Prostate gland (tissue), 2 donors: ENCODE measurements at regions not wholly inside any gene's neighbourhood (a gene's known extent, or its start where the extent isn't known, plus 50 kb on each side); places are given as distances from the start of the nearest gene placed in this dataset.

ENCODE experiments used
- DNase-seq: peaks from one replicate; pipeline ENCODE4 v3.0.0-alpha.2; 2019; ENCODE audit warnings: low spot score
- H3K27ac ChIP-seq, 2 donors: fragments of 200-600 bp; sonication (generic); 2 replicates each; pipeline ENCODE4 v1.5.1; 2017 to 2019
- H3K27me3 ChIP-seq: fragments of 200-600 bp; sonication (generic); replicated peaks from 2 replicates; pipeline ENCODE4 v1.5.1; 2019; ENCODE audit not compliant: insufficient read depth
- H3K36me3 ChIP-seq, 2 donors: fragments of 200-600 bp; sonication (generic); 1 replicate in 1 of 2; 2 replicates in 1 of 2; pipeline versions ENCODE4 v1.5.1 to v1.8.1; 2017 to 2019
- H3K4me1 ChIP-seq: fragments of 200-600 bp; sonication (generic); replicated peaks from 2 replicates; pipeline ENCODE4 v1.5.1; 2019
- H3K4me3 ChIP-seq, 2 donors: fragments of 200-600 bp; sonication (generic); 2 replicates each; pipeline ENCODE4 v1.5.1; 2017 to 2019
- H3K9me3 ChIP-seq: fragments of 200-600 bp; sonication (generic); 2 replicates; pipeline ENCODE4 v1.5.1; 2017
- CTCF ChIP-seq, 4 experiments: fragments of 200-600 bp in 2 of 4; fragments of 450-650 bp in 2 of 4; sonication (generic) in 2 of 4; IDR thresholded peaks; 1 replicate in 3 of 4; 2 replicates in 1 of 4; pipeline ENCODE4 v1.5.1; 2016 to 2019; ENCODE audit warnings: antibody characterized with exemption in 4 of 4, mild to moderate bottlenecking in 2 of 4, moderate library complexity in 2 of 4
- POLR2A ChIP-seq: fragments of 450-650 bp; IDR thresholded peaks from one replicate; pipeline ENCODE4 v1.6.1; 2016; ENCODE audit warnings: antibody characterized with exemption, mild to moderate bottlenecking
- POLR2AphosphoS5 ChIP-seq: sonication (generic); formaldehyde crosslinking; IDR thresholded peaks from one replicate; pipeline ENCODE4 v1.6.1; 2017; ENCODE audit warnings: antibody characterized with exemption
- WGBS: methylation state at CpG from one replicate; pipeline ENCODE4 v1.1.5; 2018; 5-methylcytosine and 5-hydroxymethylcytosine counted together
- intact Hi-C: fragments of 100-400 bp; cut with DNase I; formaldehyde crosslinking; loops from one replicate; pipeline ENCODE4 v1.14.2; 2022

DNA sequence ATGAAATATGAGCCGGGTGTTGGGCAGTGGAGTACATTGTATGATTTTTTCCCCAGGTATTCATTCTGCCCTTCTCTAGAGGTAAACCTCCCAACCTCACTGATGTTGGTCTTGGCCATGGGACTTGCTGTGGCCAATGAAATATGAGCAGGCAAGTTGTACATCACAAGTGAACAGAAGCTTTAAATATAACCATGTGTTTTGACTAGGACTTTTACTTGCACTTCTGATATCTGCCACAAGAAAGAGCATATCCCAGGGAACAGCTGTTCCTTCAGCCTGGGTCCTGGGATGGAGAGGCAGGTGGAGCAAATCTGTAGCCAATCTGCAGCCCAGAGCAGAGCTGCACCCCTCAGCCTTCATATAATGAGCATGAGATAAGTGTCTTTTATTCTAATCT is 109.8 kb upstream of the PALS2 start:
- intact Hi-C loops: no loop called here

DNA sequence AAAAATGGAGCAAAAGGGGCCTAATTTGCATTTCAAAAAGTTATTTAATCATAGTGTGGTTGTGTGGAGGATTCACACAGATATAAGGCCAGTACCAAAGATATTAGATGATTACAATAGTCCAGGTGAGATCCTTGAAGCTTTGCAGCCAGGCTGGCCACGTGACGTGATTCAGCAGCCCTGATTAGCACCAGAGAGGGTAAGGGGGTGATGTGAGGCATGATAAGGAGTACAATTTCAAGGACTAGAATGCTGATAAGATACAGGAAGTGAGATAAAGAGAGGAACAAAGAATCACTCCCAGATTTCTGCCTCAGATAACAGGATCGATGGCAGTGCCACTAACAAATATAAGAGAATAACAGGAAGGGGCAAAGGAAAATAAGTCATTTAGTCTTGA is 108.4 kb upstream of the PALS2 start:
- H3K27me3 ChIP-seq: no peaks in the 10 kb centered on the region
- H3K4me1 ChIP-seq: no peaks in the 10 kb centered on the region
- no peak overlapping the region for H3K27ac ChIP-seq
- 44% methylated on average over 3 of the region's 3 CpGs for WGBS
- DNase-seq: no peak
- no peak for TF ChIP-seq POLR2AphosphoS5
- no peak for TF ChIP-seq POLR2A
- no peak for TF ChIP-seq CTCF (IDR thresholded peaks at IDR 0.05)
- H3K36me3 ChIP-seq: no peaks in the 10 kb centered on the region
- no peaks in the 10 kb centered on the region for H3K9me3 ChIP-seq
- H3K4me3 ChIP-seq: no peak overlapping the region
- intact Hi-C loops: no loop called here

More for the DNA sequence above, 109.8 kb upstream of the PALS2 start:
- Histone ChIP-seq H3K4me3 (no peak overlapping the region), H3K9me3 (no peaks in the 10 kb centered on the region), H3K4me1 (no peaks in the 10 kb centered on the region), H3K36me3 (no peaks in the 10 kb centered on the region), H3K27ac (no peak overlapping the region), H3K27me3 (no peaks in the 10 kb centered on the region)
- WGBS: 68% methylated on average over 1 of the region's 1 CpG
- DNase-seq: no peak
- no peak for TF ChIP-seq POLR2A
- no peak for TF ChIP-seq POLR2AphosphoS5
- TF ChIP-seq CTCF (IDR thresholded peaks at IDR 0.05): no peak

- WGBS: 66% methylated on average over 3 of the region's 3 CpGs
- no peaks in the 10 kb centered on the region for H3K4me1 ChIP-seq
- intact Hi-C loops: no loop called here
- no peaks in the 10 kb centered on the region for H3K27me3 ChIP-seq
- DNase-seq: no peak
- no peaks in the 10 kb centered on the region for H3K9me3 ChIP-seq
- no peak overlapping the region for H3K27ac ChIP-seq
- H3K36me3 ChIP-seq: no peaks in the 10 kb centered on the region
- no peak overlapping the region for H3K4me3 ChIP-seq
- TF ChIP-seq POLR2AphosphoS5 (no peak), POLR2A (no peak), CTCF (IDR thresholded peaks at IDR 0.05) (no peak)
Measured at GRCh38 chr7:24466168-24466768, 107.0 kb upstream of the PALS2 start.

DNA sequence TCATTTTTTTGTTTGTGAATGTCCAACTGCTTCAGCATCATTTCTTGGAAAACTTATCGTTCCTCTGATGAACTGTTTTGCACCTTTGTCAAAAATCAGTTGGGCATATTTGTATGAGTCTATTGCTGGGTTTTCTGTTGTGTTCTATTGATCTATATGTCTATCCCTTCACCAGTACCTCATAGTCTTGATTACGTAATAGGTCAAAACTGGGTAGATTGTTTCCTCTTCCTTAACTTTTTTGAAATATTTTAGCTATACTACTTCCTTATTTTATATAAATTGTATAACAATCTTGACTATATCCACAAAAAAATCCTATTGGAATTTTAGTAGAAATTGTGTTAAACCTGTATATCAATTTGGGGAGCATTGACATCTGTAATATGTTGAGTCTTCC is 104.1 kb upstream of the PALS2 start:
- Histone ChIP-seq H3K4me3 (no peak overlapping the region), H3K36me3 (no peaks in the 10 kb centered on the region), H3K27ac (no peak overlapping the region), H3K4me1 (no peaks in the 10 kb centered on the region), H3K27me3 (no peaks in the 10 kb centered on the region), H3K9me3 (no peaks in the 10 kb centered on the region)
- no peak for DNase-seq
- TF ChIP-seq POLR2A: no peak
- TF ChIP-seq CTCF (IDR thresholded peaks at IDR 0.05): no peak
- no peak for TF ChIP-seq POLR2AphosphoS5
- WGBS: 86% methylated on average over 2 of the region's 2 CpGs
- intact Hi-C loops: no loop called here

DNA sequence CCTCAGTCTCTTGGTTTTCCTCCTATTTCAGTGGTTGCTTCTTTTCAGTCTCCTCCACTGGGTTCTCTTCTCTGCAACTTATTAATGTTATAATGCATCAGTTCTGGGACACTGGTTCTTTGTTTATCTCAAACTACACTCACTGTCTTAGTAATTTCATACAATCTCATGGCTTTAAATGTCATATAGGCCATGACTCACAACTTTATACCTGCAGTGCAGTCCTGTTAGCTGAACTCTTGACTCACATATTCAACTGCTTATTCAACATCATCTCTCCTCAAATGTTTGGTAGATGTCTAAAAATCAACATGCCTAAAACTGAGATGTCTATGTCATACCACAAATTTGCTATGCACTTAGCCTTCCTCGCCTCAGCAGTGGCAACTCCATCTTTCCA is 101.2 kb upstream of the PALS2 start:
- Histone ChIP-seq H3K27me3 (no peaks in the 10 kb centered on the region), H3K4me1 (no peaks in the 10 kb centered on the region), H3K36me3 (no peaks in the 10 kb centered on the region), H3K9me3 (no peaks in the 10 kb centered on the region), H3K27ac (no peak overlapping the region), H3K4me3 (no peak overlapping the region)
- 91% methylated on average over 1 of the region's 1 CpG for WGBS
- TF ChIP-seq CTCF (IDR thresholded peaks at IDR 0.05) (no peak), POLR2AphosphoS5 (no peak), POLR2A (no peak)
- no peak for DNase-seq
- intact Hi-C loops: no loop called here
